OCI-LY3 (cell line): ENCODE measurements at regions not wholly inside any gene's neighbourhood (a gene's known extent, or its start where the extent isn't known, plus 50 kb on each side); places are given as distances from the start of the nearest gene placed in this dataset.

ENCODE experiments used
- H2AFZ ChIP-seq: fragments of 200-600, 300-600 bp; shearing (Covaris generic); 2 replicates; pipeline ENCODE4 v1.6.0; 2014; ENCODE audit warnings: antibody characterized with exemption, low read depth, low read length
- H3K27ac ChIP-seq: fragments of 200-600, 300-600 bp; sonication (generic); 2 replicates; pipeline ENCODE4 v1.5.1; 2014; ENCODE audit warnings: mild to moderate bottlenecking, low read length, moderate library complexity, mixed read lengths
- H3K27me3 ChIP-seq: fragments of 200-600, 300-600 bp; sonication (generic); 2 replicates; pipeline ENCODE4 v1.6.1; 2014; ENCODE audit warnings: low read depth, low read length, mixed read lengths
- H3K36me3 ChIP-seq: fragments of 200-600, 300-600 bp; sonication (generic); replicated peaks from 2 replicates; pipeline ENCODE3; 2014; ENCODE audit warnings: low read depth, low read length, mixed read lengths
- H3K4me1 ChIP-seq: fragments of 300-600, 200-600 bp; sonication (generic); 2 replicates; pipeline ENCODE4 v1.6.1; 2014; ENCODE audit warnings: low read length, mixed read lengths
- H3K4me2 ChIP-seq: fragments of 200-600, 300-600 bp; sonication (generic); 2 replicates; pipeline ENCODE4 v1.6.1; 2014; ENCODE audit warnings: low read length, mixed read lengths
- H3K4me3 ChIP-seq: fragments of 300-600, 200-600 bp; sonication (generic); 2 replicates; pipeline ENCODE4 v1.5.1; 2014; ENCODE audit warnings: antibody characterized with exemption, mild to moderate bottlenecking, low read length, moderate library complexity
- H3K79me2 ChIP-seq: fragments of 300-600, 200-600 bp; shearing (Covaris generic); 2 replicates; pipeline ENCODE4 v1.6.1; 2014; ENCODE audit warnings: mild to moderate bottlenecking, low read length, mixed read lengths
- H3K9ac ChIP-seq: fragments of 300-600, 200-600 bp; shearing (Covaris generic); 2 replicates; pipeline ENCODE4 v1.6.0; 2014; ENCODE audit warnings: mild to moderate bottlenecking, low read length, moderate library complexity
- H3K9me3 ChIP-seq: fragments of 200-600, 300-600 bp; shearing (Covaris generic); 2 replicates; pipeline ENCODE4 v1.6.1; 2014; ENCODE audit warnings: low read length, mixed read lengths; ENCODE audit not compliant: insufficient read depth
- H4K20me1 ChIP-seq: fragments of 200-600, 300-600 bp; sonication (generic); 2 replicates; pipeline ENCODE4 v1.6.1; 2016; ENCODE audit warnings: low read length, mixed read lengths; ENCODE audit not compliant: insufficient read depth
- CTCF ChIP-seq: fragments of 200-600, 300-600 bp; sonication (generic); IDR thresholded peaks from 2 replicates; pipeline ENCODE4 v1.5.1; 2014; ENCODE audit warnings: antibody characterized with exemption, low read length, low read depth
- EZH2phosphoT487 ChIP-seq: fragments of 200-600 bp; shearing (Covaris generic); IDR thresholded peaks from 2 replicates; pipeline ENCODE4 v1.6.1; 2018; ENCODE audit warnings: antibody characterized with exemption, mixed run types, low read depth

- Histone ChIP-seq H3K9ac (no peak overlapping the region), H3K27me3 (peaks cover 27% of the 10 kb centered on the region; the same call in 1 of the 2 replicates), H2AFZ (no peak overlapping the region), H3K4me1 (no peaks in the 10 kb centered on the region), H3K79me2 (no peaks in the 10 kb centered on the region), H3K4me2 (no peak overlapping the region), H3K36me3 (no peaks in the 10 kb centered on the region), H3K4me3 (no peak overlapping the region), H4K20me1 (no peaks in the 10 kb centered on the region), H3K27ac (no peak overlapping the region), H3K9me3 (no peaks in the 10 kb centered on the region)
- no peak for TF ChIP-seq CTCF
- TF ChIP-seq EZH2phosphoT487 = no peak
Observed at GRCh38 chr11:122308226-122308625, 192.2 kb upstream of the BLID start.

GRCh38 chr11:122307476-122308035 is 191.5 kb upstream of the BLID start:
- Histone ChIP-seq H2AFZ (no peak overlapping the region), H3K27ac (no peak overlapping the region), H4K20me1 (no peaks in the 10 kb centered on the region), H3K9ac (no peak overlapping the region), H3K36me3 (no peaks in the 10 kb centered on the region), H3K4me3 (no peak overlapping the region), H3K4me2 (no peak overlapping the region), H3K79me2 (no peaks in the 10 kb centered on the region), H3K9me3 (no peaks in the 10 kb centered on the region), H3K4me1 (no peaks in the 10 kb centered on the region), H3K27me3 (peaks cover 27% of the 10 kb centered on the region; the same call in 1 of the 2 replicates)
- TF ChIP-seq EZH2phosphoT487 (no peak), CTCF (no peak)

GRCh38 chr11:122306831-122307391 is 190.9 kb upstream of the BLID start:
- H3K79me2 ChIP-seq = no peaks in the 10 kb centered on the region
- H3K9me3 ChIP-seq = no peaks in the 10 kb centered on the region
- no peak overlapping the region for H3K4me2 ChIP-seq
- no peak overlapping the region for H3K4me3 ChIP-seq
- peaks cover 27% of the 10 kb centered on the region; the same call in 1 of the 2 replicates for H3K27me3 ChIP-seq
- no peak overlapping the region for H2AFZ ChIP-seq
- TF ChIP-seq EZH2phosphoT487 (no peak), CTCF (no peak)
- no peaks in the 10 kb centered on the region for H3K4me1 ChIP-seq
- H3K27ac ChIP-seq = no peak overlapping the region
- no peaks in the 10 kb centered on the region for H4K20me1 ChIP-seq
- no peak overlapping the region for H3K9ac ChIP-seq
- H3K36me3 ChIP-seq = no peaks in the 10 kb centered on the region

- H3K4me2 ChIP-seq = no peak overlapping the region
- no peak overlapping the region for H3K27ac ChIP-seq
- H3K4me3 ChIP-seq = no peak overlapping the region
- no peaks in the 10 kb centered on the region for H4K20me1 ChIP-seq
- no peaks in the 10 kb centered on the region for H3K36me3 ChIP-seq
- TF ChIP-seq EZH2phosphoT487 = no peak
- TF ChIP-seq CTCF = no peak
- H3K9me3 ChIP-seq = no peaks in the 10 kb centered on the region
- H2AFZ ChIP-seq = no peak overlapping the region
- no peak overlapping the region for H3K9ac ChIP-seq
- H3K4me1 ChIP-seq = no peaks in the 10 kb centered on the region
- H3K79me2 ChIP-seq = no peaks in the 10 kb centered on the region
- H3K27me3 ChIP-seq = peaks cover 27% of the 10 kb centered on the region; the same call in 1 of the 2 replicates
Observed at GRCh38 chr11:122305426-122306320, 189.7 kb upstream of the BLID start.
